Activated T-helper 17 cell treated with anti-CD3 and anti-CD28 coated beads, Interleukin-2, amount 50 U/mL, for 72 hours (primary cell): ENCODE measurements at regions not wholly inside any gene's neighbourhood (a gene's known extent, or its start where the extent isn't known, plus 50 kb on each side); places are given as distances from the start of the nearest gene placed in this dataset.
"Not testable (repeated sequence)": the region's sequence is repeated elsewhere in the genome, so short reads cannot be mapped to it uniquely, and the experiment has no call there.

Source experiments
- ATAC-seq: fragments of 150-1000 bp; cut with Tn5 transposase; replicated peaks from 2 replicates; pipeline ENCODE4 v1.10.0; 2021; ENCODE audit warnings: mild to moderate bottlenecking, moderate library complexity
- H3K27ac Mint-ChIP-seq: one replicate; pipeline ENCODE4 v1.8.0; 2022; ENCODE audit warnings: mixed read lengths
- H3K27me3 Mint-ChIP-seq: one replicate; pipeline ENCODE4 v1.8.0; 2022; ENCODE audit warnings: mixed read lengths
- H3K36me3 Mint-ChIP-seq: one replicate; pipeline ENCODE4 v1.8.0; 2022; ENCODE audit warnings: low read depth, mild to moderate bottlenecking, mixed read lengths
- H3K4me1 Mint-ChIP-seq: one replicate; pipeline ENCODE4 v1.8.0; 2022; ENCODE audit warnings: mixed read lengths
- H3K4me3 Mint-ChIP-seq: one replicate; pipeline ENCODE4 v1.8.0; 2022; ENCODE audit warnings: mild to moderate bottlenecking, mixed read lengths
- H3K9me3 Mint-ChIP-seq: one replicate; pipeline ENCODE4 v1.8.0; 2022; ENCODE audit warnings: mixed read lengths

GRCh38 chr2:239878686-239879085 lies 146.5 kb downstream of the NDUFA10 start:
- Mint-ChIP-seq H3K27me3 (peaks cover 9% of the 10 kb centered on the region), H3K9me3 (no peaks in the 10 kb centered on the region), H3K4me3 (no peak overlapping the region), H3K36me3 (no peaks in the 10 kb centered on the region), H3K4me1 (peaks cover 5% of the 10 kb centered on the region), H3K27ac (no peak overlapping the region)
- ATAC-seq, result no peak

GRCh38 chr2:239876948-239877289 lies 148.2 kb downstream of the NDUFA10 start:
- H3K9me3 Mint-ChIP-seq, result no peaks in the 10 kb centered on the region

DNA sequence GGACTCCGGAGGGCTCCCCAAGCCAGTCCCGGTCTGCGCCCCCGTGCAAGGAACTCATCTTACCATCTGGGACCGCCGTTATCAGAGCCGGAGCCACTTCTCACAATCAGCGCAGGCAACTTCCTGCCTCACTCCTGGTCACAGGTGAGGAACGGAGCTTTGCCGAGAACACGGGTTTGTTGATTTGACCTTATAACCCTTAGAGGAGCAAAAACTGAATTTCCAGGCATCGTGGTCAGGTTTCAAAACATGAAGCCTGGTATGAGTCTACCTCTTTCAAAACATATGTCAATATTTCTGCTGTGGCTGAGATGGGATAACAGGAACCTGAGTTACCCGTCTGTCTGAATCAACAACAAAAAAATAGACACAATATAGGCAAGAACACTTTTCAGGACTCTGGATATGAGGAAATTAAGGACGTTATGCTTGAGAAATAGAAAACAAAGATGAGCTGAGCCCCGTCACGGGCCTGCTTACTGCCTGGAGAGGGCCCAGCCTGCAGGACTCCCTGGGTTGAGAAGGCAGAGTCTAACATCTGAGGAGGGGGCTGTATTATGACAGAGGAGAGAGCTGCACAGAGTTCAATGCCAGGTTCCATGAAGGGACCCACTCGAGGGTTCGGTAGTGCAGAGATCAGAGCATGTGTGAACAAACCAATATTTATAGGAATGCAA lies 148.7 kb downstream of the NDUFA10 start:
- Mint-ChIP-seq H3K27me3 (peaks cover 9% of the 10 kb centered on the region), H3K36me3 (no peaks in the 10 kb centered on the region), H3K9me3 (no peaks in the 10 kb centered on the region), H3K27ac (no peak overlapping the region), H3K4me1 (no peaks in the 10 kb centered on the region), H3K4me3 (no peak overlapping the region)
- no peak for ATAC-seq

More at GRCh38 chr2:239876948-239877289, 148.2 kb downstream of the NDUFA10 start:
- Mint-ChIP-seq H3K4me1 (peaks cover under 1% of the 10 kb centered on the region), H3K4me3 (no peak overlapping the region), H3K36me3 (no peaks in the 10 kb centered on the region), H3K27me3 (peaks cover 9% of the 10 kb centered on the region), H3K27ac (no peak overlapping the region)
- ATAC-seq, result no peak

GRCh38 chr2:239874636-239875356 lies 150.3 kb downstream of the NDUFA10 start:
- Mint-ChIP-seq H3K27me3 (peaks cover 9% of the 10 kb centered on the region), H3K4me1 (no peaks in the 10 kb centered on the region), H3K9me3 (no peaks in the 10 kb centered on the region), H3K4me3 (no peak overlapping the region), H3K36me3 (no peaks in the 10 kb centered on the region), H3K27ac (no peak overlapping the region)
- no peak for ATAC-seq

DNA sequence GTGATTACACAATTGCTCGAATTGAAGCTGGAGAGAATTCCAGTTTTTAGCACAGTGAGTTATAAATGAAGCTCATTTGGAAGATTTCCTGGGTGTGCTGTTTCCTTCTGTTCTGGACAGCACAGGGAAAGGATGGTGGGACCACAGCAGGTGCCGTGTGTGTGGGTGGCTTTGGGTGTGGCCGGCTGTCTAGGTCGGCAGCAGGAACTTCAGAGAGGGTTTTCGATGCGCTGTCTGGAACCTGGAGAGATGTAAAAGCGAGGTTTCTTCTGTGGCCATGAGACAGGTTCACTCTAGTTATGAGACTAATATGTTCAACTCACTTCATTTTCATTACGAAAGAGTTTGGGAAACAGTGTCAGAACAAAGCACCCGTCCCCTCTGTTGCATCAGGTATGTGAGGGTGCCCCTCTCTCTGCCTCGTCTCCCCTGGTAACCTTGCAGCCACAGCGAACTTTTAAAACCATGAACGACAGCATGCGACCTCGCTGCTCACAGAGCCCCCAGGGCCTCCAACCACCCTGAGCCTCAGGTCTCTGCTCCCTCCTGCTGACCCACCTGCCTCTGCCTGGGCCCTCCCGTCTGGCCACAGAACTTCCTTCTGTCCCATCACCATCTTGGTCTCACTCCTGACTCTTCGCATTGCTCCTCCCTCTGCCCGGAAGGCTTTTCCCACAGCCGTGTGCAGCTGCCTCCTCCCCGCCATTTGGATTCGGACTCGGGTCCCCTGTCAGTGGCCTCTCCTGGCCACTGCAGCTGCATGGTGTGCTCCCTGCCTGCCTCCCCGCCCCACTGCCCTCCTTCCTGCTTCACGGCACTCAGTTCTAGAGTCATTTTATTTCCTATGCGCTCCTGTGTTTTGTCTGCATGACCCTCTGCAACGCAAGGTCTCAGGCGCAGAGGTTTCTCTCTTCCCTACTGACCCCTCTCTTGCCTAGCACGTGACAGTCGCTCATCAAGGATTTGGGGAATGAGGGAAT lies 151.2 kb downstream of the NDUFA10 start:
- no peaks in the 10 kb centered on the region for H3K36me3 Mint-ChIP-seq
- no peak overlapping the region for H3K4me3 Mint-ChIP-seq
- no peak for ATAC-seq
- H3K9me3 Mint-ChIP-seq, result no peaks in the 10 kb centered on the region
- H3K27ac Mint-ChIP-seq, result no peak overlapping the region
- peaks cover 9% of the 10 kb centered on the region for H3K27me3 Mint-ChIP-seq
- no peaks in the 10 kb centered on the region for H3K4me1 Mint-ChIP-seq

DNA sequence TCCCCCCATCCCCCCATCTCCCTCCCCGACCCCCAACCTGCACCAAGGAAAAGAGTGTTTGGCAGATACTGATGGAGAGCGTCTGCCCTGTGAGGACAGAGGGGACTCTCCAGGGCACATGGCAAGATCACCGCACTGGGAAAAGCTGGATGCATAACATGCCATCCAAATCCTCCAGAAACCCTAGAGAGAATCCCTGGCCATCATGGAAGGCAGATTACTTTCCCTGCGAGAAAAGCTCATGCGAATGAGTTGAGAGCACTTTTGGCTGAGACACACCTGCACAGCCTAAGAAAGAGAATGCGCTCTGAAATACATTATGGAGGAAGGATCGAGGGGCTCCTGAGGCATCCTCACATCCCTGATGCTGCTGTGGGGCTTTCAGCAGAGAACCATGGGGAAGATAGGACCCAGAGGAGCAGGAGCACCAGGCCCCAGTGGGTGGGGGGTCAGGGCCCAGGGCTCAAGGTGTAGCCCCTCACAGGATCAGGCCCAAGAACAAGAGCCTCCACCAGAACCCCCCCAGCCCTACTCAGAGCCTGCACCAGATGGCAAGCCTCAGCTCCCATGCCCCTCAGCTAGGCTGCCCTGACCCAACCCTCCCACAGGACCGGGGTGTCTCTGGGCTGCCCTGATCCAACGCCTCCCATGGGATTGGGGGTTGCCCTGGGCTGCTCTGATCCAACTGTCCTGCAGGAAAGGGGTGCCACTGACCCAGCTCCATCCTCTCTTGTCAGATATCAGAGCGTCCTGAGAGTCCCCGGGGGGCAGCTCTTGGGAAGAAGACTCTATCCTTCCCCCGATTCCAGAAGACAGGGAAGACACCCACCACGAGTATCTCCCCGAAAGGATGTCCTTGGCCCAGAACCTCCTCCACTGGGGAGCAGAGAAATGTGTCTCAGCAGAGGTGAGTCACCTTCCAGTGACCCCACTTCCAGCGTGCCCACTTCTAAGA lies 153.4 kb downstream of the NDUFA10 start:
- no peaks in the 10 kb centered on the region for H3K36me3 Mint-ChIP-seq
- H3K27ac Mint-ChIP-seq, result no peak overlapping the region
- H3K4me3 Mint-ChIP-seq, result no peak overlapping the region
- no peak for ATAC-seq
- peaks cover 9% of the 10 kb centered on the region for H3K27me3 Mint-ChIP-seq
- H3K4me1 Mint-ChIP-seq, result no peaks in the 10 kb centered on the region
- no peaks in the 10 kb centered on the region for H3K9me3 Mint-ChIP-seq

DNA sequence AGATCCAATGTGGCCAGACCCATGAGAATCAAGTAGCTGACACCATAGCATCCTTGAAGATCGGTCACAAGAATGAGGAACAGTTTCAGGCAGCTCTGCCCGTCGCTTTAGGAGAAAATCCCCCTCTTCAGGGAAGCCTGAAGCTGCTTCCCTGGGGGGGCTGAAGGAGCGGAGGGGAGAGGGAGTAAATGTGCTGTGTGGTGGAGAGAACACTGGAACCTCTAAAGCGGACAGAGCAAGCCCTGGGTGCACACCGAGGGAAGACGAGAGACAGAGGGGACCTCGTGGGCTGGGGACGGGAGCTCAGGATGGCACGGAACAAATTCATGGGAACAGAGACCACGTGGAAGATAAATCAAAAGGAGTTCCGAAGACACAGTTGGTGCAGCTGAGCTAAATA lies 154.3 kb downstream of the NDUFA10 start:
- Mint-ChIP-seq H3K27me3 (peaks cover 8% of the 10 kb centered on the region), H3K36me3 (no peaks in the 10 kb centered on the region), H3K9me3 (no peaks in the 10 kb centered on the region), H3K4me3 (no peak overlapping the region), H3K27ac (no peak overlapping the region), H3K4me1 (no peaks in the 10 kb centered on the region)
- no peak for ATAC-seq

DNA sequence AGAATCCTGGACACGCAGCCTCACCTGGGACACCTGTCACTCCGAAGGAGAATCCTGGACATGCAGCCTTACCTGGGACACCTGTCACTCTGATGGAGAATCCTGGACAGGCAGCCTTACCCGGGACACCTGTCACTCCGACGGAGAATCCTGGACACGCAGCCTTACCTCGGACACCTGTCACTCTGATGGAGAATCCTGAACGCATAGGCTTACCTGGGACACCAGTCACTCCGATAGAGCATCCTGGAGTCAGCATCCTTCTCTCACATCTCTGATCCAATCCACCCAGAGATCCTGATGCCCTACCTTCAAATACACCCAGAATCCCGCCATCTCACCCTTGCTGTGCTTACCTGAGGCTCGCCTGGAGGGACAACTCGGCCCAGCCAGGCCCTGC lies 154.9 kb downstream of the NDUFA10 start:
- Mint-ChIP-seq H3K27me3 (peaks cover 5% of the 10 kb centered on the region), H3K9me3 (no peaks in the 10 kb centered on the region), H3K4me3 (no peak overlapping the region), H3K4me1 (no peaks in the 10 kb centered on the region), H3K36me3 (no peaks in the 10 kb centered on the region), H3K27ac (no peak overlapping the region)
- ATAC-seq, result no peak

- H3K36me3 Mint-ChIP-seq, result no peaks in the 10 kb centered on the region
- no peaks in the 10 kb centered on the region for H3K9me3 Mint-ChIP-seq
- no peak for ATAC-seq
- no peak overlapping the region for H3K4me3 Mint-ChIP-seq
- peaks cover 4% of the 10 kb centered on the region for H3K27me3 Mint-ChIP-seq
- H3K27ac Mint-ChIP-seq, result no peak overlapping the region
- H3K4me1 Mint-ChIP-seq, result no peaks in the 10 kb centered on the region
These were observed 155.6 kb downstream of the NDUFA10 start for GRCh38 chr2:239869272-239870155.

- Mint-ChIP-seq H3K4me1 (no peaks in the 10 kb centered on the region), H3K9me3 (no peaks in the 10 kb centered on the region), H3K36me3 (no peaks in the 10 kb centered on the region), H3K27me3 (no peaks in the 10 kb centered on the region), H3K4me3 (no peak overlapping the region), H3K27ac (no peak overlapping the region)
- ATAC-seq, result no peak
These were observed 156.5 kb downstream of the NDUFA10 start for GRCh38 chr2:239868556-239869181.

GRCh38 chr2:239866778-239867177 lies 158.4 kb downstream of the NDUFA10 start:
- no peak overlapping the region for H3K4me3 Mint-ChIP-seq
- no peaks in the 10 kb centered on the region for H3K36me3 Mint-ChIP-seq
- H3K27me3 Mint-ChIP-seq, result no peaks in the 10 kb centered on the region
- no peak overlapping the region for H3K27ac Mint-ChIP-seq
- no peaks in the 10 kb centered on the region for H3K9me3 Mint-ChIP-seq
- ATAC-seq, result no peak
- H3K4me1 Mint-ChIP-seq, result peaks cover 9% of the 10 kb centered on the region

DNA sequence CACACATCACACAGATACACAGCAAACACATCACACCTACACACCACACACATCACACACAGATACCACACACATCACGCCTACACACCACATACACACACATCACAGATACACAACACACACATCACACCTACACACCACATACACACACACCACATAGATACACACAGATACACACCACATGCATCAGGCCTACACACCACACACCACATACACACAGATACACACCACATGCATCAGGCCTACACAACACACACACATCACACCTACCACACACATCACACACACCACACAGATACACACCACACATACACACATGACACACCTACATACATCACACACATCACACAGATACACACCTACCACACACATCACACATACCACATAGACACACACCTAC lies 158.8 kb downstream of the NDUFA10 start:
- no peak overlapping the region for H3K27ac Mint-ChIP-seq
- H3K4me3 Mint-ChIP-seq, result no peak overlapping the region
- H3K4me1 Mint-ChIP-seq, result peaks cover 12% of the 10 kb centered on the region
- H3K36me3 Mint-ChIP-seq, result no peaks in the 10 kb centered on the region
- H3K9me3 Mint-ChIP-seq, result no peaks in the 10 kb centered on the region
- ATAC-seq, result no peak
- no peaks in the 10 kb centered on the region for H3K27me3 Mint-ChIP-seq

GRCh38 chr2:239865856-239866255 lies 159.3 kb downstream of the NDUFA10 start:
- not testable (repeated sequence) for H3K4me3 Mint-ChIP-seq, H3K9me3 Mint-ChIP-seq, ATAC-seq, H3K27ac Mint-ChIP-seq, H3K36me3 Mint-ChIP-seq, H3K27me3 Mint-ChIP-seq
- H3K4me1 Mint-ChIP-seq, result peaks cover 12% of the 10 kb centered on the region
